ENCODE measurements at regions not wholly inside any gene's neighbourhood (a gene's known extent, or its start where the extent isn't known, plus 50 kb on each side); places are given as distances from the start of the nearest gene placed in this dataset.

- H3K27me3 ChIP-seq (ENCODE audit: control insufficient read depth, insufficient read depth, low read length), result no peaks in the 10 kb centered on the region
- no peaks in the 10 kb centered on the region for H3K36me3 ChIP-seq (ENCODE audit: control insufficient read depth, insufficient read depth, low read length)
- DNase-seq (no peak), ATAC-seq (no peak)
- no CpG with 5 or more reads among the region's 1 CpG for WGBS (ENCODE audit: insufficient coverage)
- H3K4me1 ChIP-seq (ENCODE audit: control insufficient read depth, insufficient read depth, low read length), result no peaks in the 10 kb centered on the region
- H3K27me3 Mint-ChIP-seq (ENCODE audit: low read depth in 2 of 2), result no peaks in the 10 kb centered on the region
- H3K36me3 Mint-ChIP-seq, result no peaks in the 10 kb centered on the region
- no peak overlapping the region for H3K27ac ChIP-seq (ENCODE audit: low read length)
- H3K4me1 Mint-ChIP-seq, result no peaks in the 10 kb centered on the region
- H3K9me3 Mint-ChIP-seq, result peaks cover 2 to 9% of the 10 kb centered on the region in 2 donors
- H3K4me3 Mint-ChIP-seq, result no peak overlapping the region
- H3K9me3 ChIP-seq (ENCODE audit: control insufficient read depth, insufficient read depth, low read length), result no peaks in the 10 kb centered on the region
- TF ChIP-seq CTCF (IDR thresholded peaks at IDR 0.05), result no peak
- no peak overlapping the region for H3K4me3 ChIP-seq (ENCODE audit: low read length)
- intact Hi-C loops (cut with micrococcal nuclease), result no loop called here
- no peak overlapping the region for H3K27ac Mint-ChIP-seq
These were observed 2234.4 kb downstream of the ARAP2 start for GRCh38 chr4:34009951-34010350.

DNA sequence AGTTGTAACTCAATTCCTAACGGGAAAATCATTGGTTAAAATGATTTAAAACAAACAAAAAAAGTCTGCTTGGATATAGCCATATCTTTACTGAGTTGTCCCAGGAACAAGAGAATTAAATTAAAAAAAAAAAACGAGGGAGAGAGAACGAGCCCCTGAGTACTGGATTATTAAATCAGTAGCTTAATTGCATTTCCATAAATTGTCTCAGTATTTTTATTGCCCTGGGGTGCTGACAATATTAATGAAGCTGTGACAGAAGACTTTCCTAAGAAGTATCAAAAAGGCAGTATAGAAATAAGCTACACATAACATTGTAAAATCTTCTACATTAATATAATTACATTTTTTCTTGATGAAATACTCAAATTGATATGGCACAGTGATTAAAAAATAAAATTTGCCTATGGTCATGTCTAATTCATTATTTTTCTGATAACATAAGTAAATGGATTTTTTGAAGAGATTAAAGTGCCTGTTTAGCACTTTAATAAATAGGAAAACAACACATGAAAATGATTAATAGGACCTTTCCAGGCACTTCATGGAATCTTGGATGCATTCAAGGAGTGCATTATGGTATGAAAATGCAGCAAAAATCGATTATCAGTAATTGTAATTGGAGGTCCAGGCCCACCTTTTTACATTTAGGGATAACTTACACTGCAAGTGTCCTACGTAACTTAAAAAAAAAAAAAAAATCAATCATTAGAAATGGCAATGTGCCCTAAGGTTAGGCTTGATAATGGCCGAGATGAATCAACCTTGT is 2233.4 kb downstream of the ARAP2 start:
- no peaks in the 10 kb centered on the region for H3K27me3 ChIP-seq (ENCODE audit: control insufficient read depth, insufficient read depth, low read length)
- 67% methylated on average over 4 of the region's 6 CpGs for WGBS (ENCODE audit: insufficient coverage)
- no peaks in the 10 kb centered on the region for H3K4me1 Mint-ChIP-seq
- H3K4me1 ChIP-seq (ENCODE audit: control insufficient read depth, insufficient read depth, low read length), result no peaks in the 10 kb centered on the region
- DNase-seq (no peak), ATAC-seq (no peak)
- no peaks in the 10 kb centered on the region for H3K36me3 Mint-ChIP-seq
- H3K27ac ChIP-seq (ENCODE audit: low read length), result no peak overlapping the region
- H3K9me3 ChIP-seq (ENCODE audit: control insufficient read depth, insufficient read depth, low read length), result no peaks in the 10 kb centered on the region
- intact Hi-C loops (cut with micrococcal nuclease), result no loop called here
- no peaks in the 10 kb centered on the region for H3K36me3 ChIP-seq (ENCODE audit: control insufficient read depth, insufficient read depth, low read length)
- H3K9me3 Mint-ChIP-seq, result peaks cover 2 to 12% of the 10 kb centered on the region in 2 donors
- no peak for TF ChIP-seq CTCF (IDR thresholded peaks at IDR 0.05)
- H3K4me3 ChIP-seq (ENCODE audit: low read length), result no peak overlapping the region
- no peak overlapping the region for H3K27ac Mint-ChIP-seq
- no peak overlapping the region for H3K4me3 Mint-ChIP-seq
- H3K27me3 Mint-ChIP-seq (ENCODE audit: low read depth in 2 of 2), result no peaks in the 10 kb centered on the region

GRCh38 chr4:34035225-34035624 is 2209.1 kb downstream of the ARAP2 start:
- peaks cover 4% of the 10 kb centered on the region for H3K9me3 ChIP-seq (ENCODE audit: control insufficient read depth, insufficient read depth, low read length)
- Mint-ChIP-seq H3K27me3 (ENCODE audit: low read depth in 2 of 2) (no peaks in the 10 kb centered on the region), H3K4me1 (no peaks in the 10 kb centered on the region), H3K27ac (no peak overlapping the region), H3K36me3 (no peaks in the 10 kb centered on the region), H3K4me3 (no peak overlapping the region), H3K9me3 (peaks cover 4 to 8% of the 10 kb centered on the region in 2 donors)
- H3K4me3 ChIP-seq (ENCODE audit: low read length), result no peak overlapping the region
- ATAC-seq (no peak), DNase-seq (no peak)
- no peaks in the 10 kb centered on the region for H3K36me3 ChIP-seq (ENCODE audit: control insufficient read depth, insufficient read depth, low read length)
- TF ChIP-seq CTCF (IDR thresholded peaks at IDR 0.05), result no peak
- intact Hi-C loops (cut with micrococcal nuclease), result no loop called here
- H3K27me3 ChIP-seq (ENCODE audit: control insufficient read depth, insufficient read depth, low read length), result no peaks in the 10 kb centered on the region
- no peaks in the 10 kb centered on the region for H3K4me1 ChIP-seq (ENCODE audit: control insufficient read depth, insufficient read depth, low read length)
- no CpG with 5 or more reads among the region's 1 CpG for WGBS (ENCODE audit: insufficient coverage)
- no peak overlapping the region for H3K27ac ChIP-seq (ENCODE audit: low read length)

DNA sequence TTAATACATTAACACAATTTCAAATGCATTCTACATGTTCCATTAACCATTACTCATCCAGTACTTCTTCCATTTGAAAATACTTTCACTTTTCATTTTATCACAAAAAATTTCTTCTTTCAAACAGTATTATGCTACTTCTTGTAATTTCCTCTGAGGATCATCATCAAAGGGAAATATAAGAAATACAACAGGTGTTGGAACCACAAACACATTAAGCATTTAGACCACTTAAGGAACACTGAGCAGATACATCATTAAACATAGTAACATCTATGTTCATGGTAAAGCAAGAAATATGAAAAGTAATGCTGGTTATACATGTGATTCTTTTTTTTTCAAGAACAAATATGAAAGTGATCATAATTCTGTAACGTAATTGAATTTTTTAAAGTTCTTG is 2207.0 kb downstream of the ARAP2 start:
- H3K36me3 Mint-ChIP-seq, result no peaks in the 10 kb centered on the region
- WGBS (ENCODE audit: insufficient coverage), result no CpG with 5 or more reads among the region's 1 CpG
- ATAC-seq, result no peak
- TF ChIP-seq CTCF (IDR thresholded peaks at IDR 0.05), result no peak
- intact Hi-C loops (cut with micrococcal nuclease), result no loop called here
- peaks cover 2 to 5% of the 10 kb centered on the region in 2 donors for H3K9me3 Mint-ChIP-seq
- H3K27me3 Mint-ChIP-seq (ENCODE audit: low read depth in 2 of 2), result no peaks in the 10 kb centered on the region
- no peak overlapping the region for H3K4me3 ChIP-seq (ENCODE audit: low read length)
- no peak overlapping the region for H3K4me3 Mint-ChIP-seq
- no peak overlapping the region for H3K27ac ChIP-seq (ENCODE audit: low read length)
- H3K36me3 ChIP-seq (ENCODE audit: control insufficient read depth, insufficient read depth, low read length), result no peaks in the 10 kb centered on the region
- peaks cover 4% of the 10 kb centered on the region for H3K9me3 ChIP-seq (ENCODE audit: control insufficient read depth, insufficient read depth, low read length)
- H3K27me3 ChIP-seq (ENCODE audit: control insufficient read depth, insufficient read depth, low read length), result no peaks in the 10 kb centered on the region
- DNase-seq, result no peak
- H3K27ac Mint-ChIP-seq, result no peak overlapping the region
- no peaks in the 10 kb centered on the region for H3K4me1 ChIP-seq (ENCODE audit: control insufficient read depth, insufficient read depth, low read length)
- H3K4me1 Mint-ChIP-seq, result no peaks in the 10 kb centered on the region

Data from natural killer cell (primary cell).